GM21367 (cell line): ENCODE measurements at regions not wholly inside any gene's neighbourhood (a gene's known extent, or its start where the extent isn't known, plus 50 kb on each side); places are given as distances from the start of the nearest gene placed in this dataset.

Source experiments
- ATAC-seq: cut with Tn5 transposase; IDR thresholded peaks from one replicate; pipeline ENCODE4 v1.9.1; 2021; ENCODE audit not compliant: unreplicated experiment

DNA sequence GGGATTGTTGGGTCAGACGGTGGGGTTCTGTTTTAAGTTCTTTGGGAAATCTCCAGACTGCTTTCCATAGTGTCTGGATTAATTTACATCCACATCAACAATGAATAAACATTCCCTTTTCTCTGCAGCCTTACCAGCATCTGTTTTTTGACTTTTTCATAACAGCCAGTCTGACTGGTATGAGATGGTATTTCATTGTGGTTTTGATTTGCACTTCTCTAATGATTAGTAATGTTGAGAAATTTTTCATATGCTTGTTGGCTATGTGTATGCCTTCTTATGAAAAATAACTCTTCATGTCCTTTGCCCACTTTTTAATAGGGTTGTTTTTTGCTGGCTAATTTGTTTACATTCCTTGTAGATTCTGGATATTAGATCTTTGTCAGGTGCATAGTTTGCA lies 140.8 kb upstream of the CNTN1 start:
- no peak for ATAC-seq

DNA sequence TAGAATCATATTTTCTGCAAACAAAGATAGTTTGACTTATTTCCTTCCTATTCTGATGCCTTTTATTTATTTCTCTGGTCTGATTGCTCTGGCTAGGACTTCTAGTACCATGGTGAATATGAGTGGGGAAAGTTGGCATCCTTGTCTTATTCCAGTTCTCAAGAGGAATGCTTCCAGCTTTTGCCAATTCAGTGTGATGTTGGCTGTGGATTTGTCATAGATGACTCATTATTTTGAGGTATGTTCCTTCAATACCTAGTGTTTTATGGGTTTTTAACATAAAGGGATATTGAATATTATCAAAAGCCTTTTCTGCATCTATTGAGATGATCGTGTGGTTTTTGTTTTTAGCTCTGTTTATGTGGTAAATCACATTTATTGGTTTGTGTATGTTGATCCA lies 139.4 kb upstream of the CNTN1 start:
- no peak for ATAC-seq

DNA sequence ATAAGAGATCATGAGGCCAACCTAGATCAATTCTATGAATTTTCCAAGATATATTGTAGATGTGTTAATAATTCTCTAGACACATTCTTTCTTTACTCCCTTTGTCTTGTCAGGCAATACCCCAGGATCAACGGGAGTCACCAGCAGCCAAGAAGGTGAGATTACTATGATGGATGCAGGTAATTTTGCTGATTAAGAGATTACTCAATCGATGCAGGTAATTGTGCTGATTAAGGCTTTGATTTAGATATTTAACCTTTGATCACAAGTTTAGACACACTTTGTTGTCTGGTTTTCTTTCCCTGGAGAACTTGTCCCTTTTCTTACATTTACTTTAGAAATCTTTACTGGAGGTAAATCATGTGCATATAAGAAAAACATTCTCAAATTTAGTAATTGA lies 134.3 kb upstream of the CNTN1 start:
- ATAC-seq, result no peak

DNA sequence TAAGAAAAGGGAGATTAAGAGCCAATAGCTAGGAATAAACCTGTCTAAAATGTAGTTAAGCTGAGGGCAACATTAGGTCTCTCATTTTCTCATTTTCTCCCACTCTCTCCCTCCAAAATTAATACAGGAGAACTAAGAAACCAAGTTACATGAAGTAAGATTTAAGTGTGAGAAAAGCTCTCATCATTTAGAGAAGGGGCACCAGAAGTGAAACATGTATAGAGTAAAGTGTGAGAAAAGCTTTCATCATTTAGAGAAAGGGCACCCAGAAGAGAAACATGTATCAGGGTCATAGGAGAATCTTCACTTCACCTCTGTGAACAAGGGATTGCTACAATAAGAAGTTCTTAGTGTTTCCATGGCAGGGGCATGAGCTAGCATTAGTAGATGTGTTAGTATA lies 132.4 kb upstream of the CNTN1 start:
- no peak for ATAC-seq

DNA sequence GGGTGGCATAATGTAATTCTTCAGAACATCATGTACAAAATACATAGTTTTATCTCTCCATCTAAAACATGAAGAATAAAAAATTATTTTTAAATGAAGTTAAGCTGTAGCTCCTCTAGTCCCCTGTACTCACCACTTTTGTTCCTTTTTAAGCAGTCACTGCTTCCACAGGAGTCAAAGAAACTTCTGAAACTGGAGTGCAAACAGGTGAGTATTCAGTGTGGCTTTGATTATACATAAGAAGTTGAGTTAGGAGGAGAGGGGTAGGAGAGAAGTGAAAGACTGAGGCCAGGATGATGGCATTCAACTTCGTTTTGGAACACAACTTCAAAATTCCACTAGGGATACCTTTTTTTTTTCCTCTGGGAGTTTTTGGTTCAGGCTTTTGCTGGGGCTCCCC lies 131.4 kb upstream of the CNTN1 start:
- peak; percentile 38 for ATAC-seq

DNA sequence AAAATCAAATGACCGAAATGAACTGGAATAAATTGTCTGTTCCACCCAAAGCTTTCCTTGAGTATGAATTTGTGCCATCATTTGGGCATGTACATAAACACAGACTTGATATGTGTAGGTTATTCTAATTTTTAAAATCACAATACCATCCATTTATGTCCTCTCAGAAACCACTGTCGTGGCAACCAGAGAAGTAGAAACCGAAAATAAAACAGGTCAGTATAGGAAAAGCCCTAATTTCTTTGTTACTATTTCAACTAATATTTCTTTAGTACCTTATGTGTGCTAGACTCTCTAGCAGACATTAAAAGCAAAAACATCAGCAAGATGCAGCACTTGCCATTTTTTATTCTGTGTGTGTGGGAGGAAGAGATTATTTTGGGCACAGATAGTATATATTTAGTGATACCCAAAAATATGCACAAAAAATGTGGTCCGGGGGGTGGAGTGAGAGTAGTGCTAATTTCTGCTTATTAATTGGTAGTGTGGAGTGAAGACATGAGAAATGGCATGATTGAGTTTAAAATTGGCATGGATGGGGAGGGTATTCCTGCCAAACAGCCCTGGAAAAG lies 130.8 kb upstream of the CNTN1 start:
- peak; percentile 38 for ATAC-seq

DNA sequence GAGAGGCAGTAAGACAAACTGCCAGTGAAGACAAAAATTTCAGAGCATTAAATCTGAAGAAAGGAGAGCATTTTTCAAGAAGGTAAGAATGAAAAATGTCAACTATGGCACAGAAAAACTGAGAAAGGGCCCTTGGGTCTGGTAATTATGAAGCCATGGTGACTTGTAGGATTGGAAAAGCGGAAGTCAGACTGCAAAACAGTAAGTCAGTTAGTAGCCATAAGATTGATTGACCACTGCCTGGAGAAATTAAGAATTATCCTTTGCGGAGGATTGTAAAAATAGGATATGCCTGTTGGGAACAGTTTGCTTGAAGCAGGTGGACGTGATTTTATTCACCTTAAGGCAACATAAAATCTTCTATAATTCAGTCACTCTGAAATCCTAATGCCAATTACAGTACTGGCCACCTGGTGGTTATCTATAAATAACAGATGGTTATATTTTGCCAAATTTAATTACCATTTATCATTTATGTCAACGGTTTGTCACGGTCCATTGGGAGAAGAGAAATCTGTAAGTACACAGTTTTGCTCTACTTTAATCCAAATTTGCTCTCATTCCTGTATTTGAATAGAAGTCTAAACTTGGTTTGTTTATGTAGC lies 127.1 kb upstream of the CNTN1 start:
- no peak for ATAC-seq

DNA sequence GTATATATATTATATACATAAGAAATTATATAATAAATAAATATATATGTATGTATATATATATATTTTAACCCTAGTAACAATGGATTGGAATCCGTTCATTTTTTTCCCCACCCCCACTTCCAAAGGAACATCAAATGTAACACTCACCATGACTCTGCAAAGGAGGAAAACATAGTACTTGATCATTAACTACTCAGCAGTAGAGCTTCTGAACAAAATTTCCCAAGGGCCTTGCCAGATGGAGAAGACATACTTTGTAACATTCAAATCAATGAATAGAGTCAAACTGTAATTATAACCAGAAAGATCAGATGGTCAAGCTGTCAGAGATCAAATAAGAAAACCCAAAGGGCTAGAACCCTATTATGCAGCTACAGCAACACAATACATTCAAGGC lies 126.0 kb upstream of the CNTN1 start:
- no peak for ATAC-seq

DNA sequence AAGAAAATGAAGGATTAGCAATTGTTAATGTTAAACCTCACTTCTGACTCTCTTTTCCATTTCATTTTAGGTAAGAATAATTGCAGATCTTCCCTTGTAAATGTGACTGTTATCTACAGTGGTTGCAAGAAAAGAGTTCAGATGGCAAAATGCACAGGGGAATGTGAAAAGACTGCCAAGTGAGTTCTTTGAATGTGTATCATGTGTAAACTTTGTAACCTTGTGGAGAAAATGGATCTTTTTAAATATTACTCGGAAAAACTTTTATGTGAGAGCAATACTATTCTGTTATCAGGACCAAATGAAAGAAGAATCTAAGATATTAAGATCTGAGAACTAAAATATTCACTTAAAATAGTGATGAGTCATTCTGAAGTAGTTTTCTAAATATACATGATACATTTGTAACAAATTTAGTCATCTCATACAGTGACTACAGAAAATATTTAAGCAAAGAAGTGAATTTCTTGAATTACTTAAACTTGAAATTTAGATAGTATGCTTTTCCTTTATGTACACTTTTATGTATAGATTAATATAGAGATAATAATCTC lies 122.5 kb upstream of the CNTN1 start:
- no peak for ATAC-seq

DNA sequence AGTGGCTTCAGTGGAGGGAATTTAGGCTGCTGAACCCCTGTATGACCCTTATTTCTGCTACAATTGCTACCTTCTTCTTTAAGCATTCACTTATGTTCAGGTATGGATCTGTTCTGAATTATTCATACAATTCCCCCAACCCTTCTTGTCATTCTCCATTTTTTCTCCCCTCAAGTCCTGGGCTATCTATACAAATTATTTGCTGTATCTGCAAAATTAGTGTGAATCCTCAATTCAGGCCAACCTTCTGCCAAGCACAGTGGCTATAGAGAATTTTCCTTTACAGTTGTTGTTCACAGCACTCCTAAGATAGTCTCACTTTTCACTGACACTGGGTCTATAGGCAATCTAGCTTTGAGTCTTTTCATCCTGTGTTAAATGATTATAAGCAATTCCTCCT lies 119.2 kb upstream of the CNTN1 start:
- no peak for ATAC-seq

DNA sequence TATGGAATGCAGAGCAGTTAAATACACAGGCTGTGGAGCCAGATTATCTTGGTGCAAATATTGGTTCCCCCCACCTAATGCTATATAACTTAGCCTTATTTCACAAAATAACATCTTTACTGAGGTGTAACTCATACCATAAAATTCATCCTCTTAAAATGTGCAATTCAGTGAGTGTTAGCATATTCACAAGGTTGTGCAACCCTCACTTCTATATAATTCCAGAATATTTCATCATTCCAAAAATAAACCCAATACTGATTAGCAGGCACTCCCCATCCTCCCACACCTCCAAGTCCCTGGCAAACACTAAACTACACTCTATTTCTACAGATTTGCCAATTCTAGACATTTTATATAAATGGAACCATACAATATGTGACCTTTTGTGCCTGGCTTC lies 116.3 kb upstream of the CNTN1 start:
- ATAC-seq, result no peak

DNA sequence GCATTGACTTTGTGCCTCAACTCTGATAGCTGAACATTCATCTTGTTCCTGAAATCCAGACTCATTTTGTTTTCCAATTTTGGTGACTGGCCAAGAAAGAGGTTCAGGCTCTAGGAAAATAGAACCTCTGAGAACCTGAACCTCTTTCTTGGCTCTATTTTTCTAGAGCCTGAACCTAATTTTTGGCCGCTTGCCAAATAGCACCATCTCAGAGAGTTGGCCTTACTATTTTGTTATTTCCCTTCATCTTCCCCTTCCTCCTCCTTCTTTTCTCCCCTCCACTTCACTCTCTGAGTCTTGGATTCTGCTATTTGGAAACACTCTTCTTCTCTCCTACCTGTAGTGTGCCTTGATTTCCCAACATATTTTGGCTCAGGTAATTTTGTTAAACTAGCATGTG lies 114.4 kb upstream of the CNTN1 start:
- no peak for ATAC-seq

DNA sequence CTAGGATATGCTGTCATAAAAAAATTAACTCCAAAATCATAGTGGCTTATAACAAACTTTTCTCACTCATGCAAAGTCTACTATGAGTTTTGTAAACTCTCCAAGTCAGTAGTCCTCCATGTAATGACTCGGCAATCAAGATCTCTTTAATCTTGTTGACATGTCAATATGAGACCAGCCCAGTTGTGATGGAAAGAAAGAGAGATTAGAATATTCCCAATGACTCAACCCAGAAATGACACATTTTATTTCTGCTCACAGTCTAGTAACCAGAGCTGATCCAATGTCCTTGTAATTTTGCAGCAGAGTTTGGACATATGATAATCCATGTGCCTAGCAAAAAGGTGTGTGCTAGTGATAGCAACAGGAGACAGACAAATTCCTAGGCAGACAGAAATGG lies 112.6 kb upstream of the CNTN1 start:
- no peak for ATAC-seq

DNA sequence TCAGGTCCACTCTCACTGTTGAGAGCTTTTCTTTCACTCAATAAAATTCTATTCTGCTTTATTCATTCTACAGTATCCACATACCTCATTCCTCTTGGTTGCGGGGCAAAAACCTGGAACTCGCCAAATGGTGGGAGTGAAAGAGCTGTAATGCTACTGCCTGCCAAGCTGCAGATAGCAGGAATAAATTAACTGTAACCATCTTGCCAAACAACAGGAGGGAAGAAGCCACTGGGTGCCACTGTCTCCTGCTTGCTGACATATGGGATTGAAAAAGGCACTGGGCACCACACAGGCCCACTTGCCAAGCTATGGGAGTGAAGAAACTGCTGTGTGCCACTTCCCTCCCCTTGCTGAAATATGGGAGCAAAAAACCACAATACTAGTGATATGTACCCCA lies 111.9 kb upstream of the CNTN1 start:
- no peak for ATAC-seq

DNA sequence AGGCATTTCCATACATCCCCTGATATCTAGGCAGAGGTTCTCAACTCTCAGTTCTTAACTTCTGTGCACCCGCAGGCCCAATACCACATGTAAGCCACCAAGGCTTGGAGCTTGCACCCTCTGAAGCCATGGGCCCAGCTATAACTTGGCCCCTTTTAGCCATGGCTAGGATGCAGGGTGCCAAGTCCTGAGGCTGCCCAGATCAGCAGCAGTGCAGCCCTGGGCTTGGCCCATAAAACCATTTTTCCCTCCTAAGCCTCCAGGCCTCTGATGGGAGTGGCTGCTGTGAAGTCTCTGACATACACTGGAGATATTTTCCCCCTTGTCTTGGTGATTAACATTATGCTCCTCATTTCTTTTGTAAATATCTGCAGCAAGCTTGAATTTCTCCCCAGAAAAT lies 110.3 kb upstream of the CNTN1 start:
- no peak for ATAC-seq

DNA sequence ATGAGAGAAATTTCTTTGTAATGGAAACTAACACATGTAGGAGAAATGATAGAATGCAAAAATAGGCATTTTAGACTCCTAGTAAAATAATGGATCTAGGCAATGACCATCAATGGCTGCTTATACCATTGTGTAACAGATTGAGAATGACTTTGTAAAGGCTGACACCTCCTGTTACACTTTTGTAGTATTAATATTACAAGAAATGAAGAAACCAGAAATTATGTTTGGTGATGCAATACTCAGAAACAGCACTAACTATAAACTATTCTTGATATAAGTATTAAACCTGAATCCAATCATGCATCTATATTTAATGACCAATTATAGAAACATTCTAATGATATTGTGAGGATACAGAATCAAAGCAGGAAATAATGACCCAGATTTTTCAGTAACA lies 108.5 kb upstream of the CNTN1 start:
- no peak for ATAC-seq

DNA sequence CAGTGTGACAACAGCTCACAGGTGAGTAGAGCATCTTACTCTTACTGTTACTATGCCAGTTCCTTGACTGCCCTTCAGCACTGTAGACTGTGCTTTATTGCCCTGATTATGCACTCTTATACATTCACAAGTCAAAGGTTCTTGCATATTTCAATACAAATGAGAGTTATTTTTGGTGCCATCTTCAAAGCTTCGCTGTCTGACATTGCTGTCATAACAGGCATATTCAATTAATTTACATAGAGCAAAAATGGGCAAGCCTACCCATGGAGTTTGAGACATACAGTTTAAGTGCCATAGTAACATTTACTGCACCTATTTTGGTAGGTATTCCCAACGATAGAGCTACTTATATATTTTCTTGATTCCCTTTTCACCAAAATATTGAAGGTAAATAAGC lies 107.5 kb upstream of the CNTN1 start:
- ATAC-seq, result no peak

DNA sequence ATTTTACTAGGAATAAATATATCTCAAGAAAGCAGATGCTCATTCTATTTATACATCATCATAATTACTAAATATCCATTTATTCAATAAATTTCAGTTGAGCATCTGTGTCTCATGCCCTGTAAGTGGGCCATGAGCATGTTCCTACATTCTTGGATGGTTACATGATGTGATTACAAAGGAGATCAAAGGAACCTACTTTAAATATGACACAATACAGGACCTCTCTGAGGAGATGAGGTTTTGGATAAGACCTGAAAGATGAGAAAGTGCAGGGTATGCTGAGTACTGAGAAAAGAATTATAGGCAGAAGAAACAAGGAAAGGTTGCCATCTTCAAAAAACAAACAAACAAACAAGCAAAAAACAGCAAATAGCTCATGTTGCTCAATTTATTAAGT lies 105.4 kb upstream of the CNTN1 start:
- no peak for ATAC-seq

DNA sequence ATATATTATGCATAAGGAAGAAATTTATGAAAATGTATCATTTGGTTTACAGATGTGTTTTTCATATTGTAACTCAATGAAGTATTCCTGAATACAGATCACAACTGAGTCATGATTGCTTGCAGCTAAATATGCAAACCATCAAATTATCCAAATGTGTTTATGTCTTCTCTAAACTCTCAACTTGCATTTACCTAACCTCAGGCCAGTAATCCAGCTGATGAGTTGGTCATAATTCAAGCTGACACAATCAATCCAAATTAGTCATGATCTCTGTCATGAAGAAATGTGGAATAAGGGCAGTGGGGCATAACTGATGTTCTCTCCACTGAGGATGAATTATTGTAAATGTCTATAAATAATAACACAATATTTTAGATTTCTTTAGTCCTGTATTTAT lies 104.8 kb upstream of the CNTN1 start:
- no peak for ATAC-seq

DNA sequence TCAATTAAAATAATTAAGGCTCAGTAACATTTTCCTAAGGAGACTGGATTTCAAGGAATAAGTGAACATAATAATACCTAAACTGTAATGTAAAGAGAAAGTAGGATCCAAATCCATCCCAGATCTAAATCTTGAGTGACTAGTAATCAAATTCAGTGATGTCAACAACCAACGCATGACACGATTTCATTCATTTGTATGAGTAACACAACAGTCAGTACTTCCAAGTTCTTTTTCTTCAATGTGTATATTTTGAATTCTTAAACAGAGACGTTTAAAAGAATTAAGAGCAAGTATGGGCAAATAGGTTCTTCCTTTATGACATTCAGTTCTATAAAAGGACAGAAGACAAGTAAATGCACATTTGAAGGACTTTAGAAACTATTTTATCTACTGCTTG lies 104.3 kb upstream of the CNTN1 start:
- ATAC-seq, result no peak

DNA sequence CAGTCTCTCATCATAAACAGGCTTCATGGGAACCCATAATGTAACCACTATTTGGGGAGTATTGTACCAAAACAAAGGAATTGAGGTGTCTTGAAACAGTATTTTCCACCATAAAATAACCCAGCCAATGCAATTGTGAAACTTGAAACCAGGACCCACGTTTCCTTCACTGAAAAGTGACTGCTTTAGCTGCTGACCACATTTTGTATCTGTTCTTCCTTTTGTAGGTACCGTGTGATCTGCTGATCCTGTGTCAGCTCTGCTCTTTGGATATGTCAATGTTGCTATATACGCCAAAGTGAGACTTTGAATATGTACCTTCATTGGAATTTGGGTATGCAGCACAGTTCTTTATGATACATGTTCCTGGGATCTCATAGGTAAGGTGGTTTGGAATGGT lies 95.1 kb upstream of the CNTN1 start:
- ATAC-seq, result no peak

DNA sequence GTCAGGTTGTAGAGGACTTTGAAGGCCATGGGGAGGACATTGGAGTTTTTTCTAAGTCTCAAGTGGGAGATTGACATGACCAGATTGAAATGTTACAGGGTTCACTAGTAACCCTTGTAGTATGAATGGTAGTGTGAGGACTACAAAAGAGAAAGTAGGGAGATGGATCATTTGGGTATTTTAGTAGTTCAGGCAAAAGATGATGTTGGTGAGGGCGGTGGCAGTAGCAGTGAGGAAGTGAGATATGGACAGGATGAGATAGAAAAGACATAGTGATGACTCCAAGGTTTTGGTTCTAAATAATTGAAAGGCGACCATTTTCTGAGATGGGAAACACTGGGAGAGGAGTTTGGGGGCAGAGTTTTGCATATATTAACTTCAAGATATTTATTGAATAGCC lies 94.2 kb upstream of the CNTN1 start:
- no peak for ATAC-seq

DNA sequence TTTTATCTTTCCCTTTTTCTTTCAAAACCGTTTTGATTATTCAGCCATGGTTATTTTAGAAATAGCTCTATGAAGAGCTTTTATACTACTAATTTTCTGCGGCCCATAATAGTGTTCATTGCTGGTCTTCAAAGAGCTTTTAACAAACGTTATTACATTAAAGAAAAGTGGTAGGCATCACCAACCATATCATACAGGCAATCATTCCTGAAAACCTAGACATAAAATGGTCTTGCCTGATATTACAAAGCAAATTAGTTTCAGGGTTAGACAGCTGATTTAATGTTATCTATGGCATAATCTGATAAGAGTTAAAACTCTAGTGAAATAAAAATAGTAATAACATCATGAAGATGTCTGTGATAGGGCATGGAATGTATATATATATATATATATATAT lies 89.7 kb upstream of the CNTN1 start:
- no peak for ATAC-seq
